OCI-LY7 (cell line): ENCODE measurements at regions not wholly inside any gene's neighbourhood (a gene's known extent, or its start where the extent isn't known, plus 50 kb on each side); places are given as distances from the start of the nearest gene placed in this dataset.

Experiments
- BruUV-seq: library from RNA; stranded (reverse); fragments of 400-500 nt; replicated peaks from 2 replicates; lab custom pipeline; 2021; lab: Mats Ljungman, UMichigan
- CTCF ChIA-PET: fragments of 300-600 bp; sonication (Branson Sonifier 250); formaldehyde crosslinking; loops from one replicate; lab custom pipeline; 2022; ENCODE audit warnings: antibody characterized with exemption; ENCODE audit not compliant: unreplicated experiment; lab: Charles Lee
- POLR2A ChIA-PET: fragments of 300-600 bp; sonication (Branson Sonifier 250); formaldehyde crosslinking; loops from one replicate; lab custom pipeline; 2022; ENCODE audit warnings: antibody characterized with exemption; lab: Charles Lee
- DNase-seq: peaks from one replicate; pipeline ENCODE4 v3.0.0-alpha.2; 2015; ENCODE audit warnings: low spot score
- H2AFZ ChIP-seq: fragments of 200-600 bp; sonication (generic), shearing (Covaris generic); 2 replicates; pipeline ENCODE4 v1.6.1; 2014; ENCODE audit warnings: mild to moderate bottlenecking, antibody characterized with exemption, low read length, moderate library complexity
- H3K27ac ChIP-seq: fragments of 200-600 bp; sonication (generic); 2 replicates; pipeline ENCODE4 v1.5.1; 2014; ENCODE audit warnings: mixed run types, low read depth, mild to moderate bottlenecking, moderate library complexity, low read length, inconsistent platforms; ENCODE audit not compliant: poor library complexity, severe bottlenecking
- H3K36me3 ChIP-seq: fragments of 200-600 bp; sonication (generic); 2 replicates; pipeline ENCODE4 v1.6.1; 2014; ENCODE audit warnings: mild to moderate bottlenecking, antibody characterized with exemption, low read length, moderate library complexity, mixed read lengths; ENCODE audit not compliant: insufficient read depth
- H3K4me1 ChIP-seq: fragments of 200-600 bp; sonication (generic); 2 replicates; pipeline ENCODE4 v1.5.1; 2014; ENCODE audit warnings: mild to moderate bottlenecking, low read length; ENCODE audit not compliant: insufficient read depth, poor library complexity, severe bottlenecking
- H3K4me2 ChIP-seq: fragments of 200-600 bp; sonication (generic); 2 replicates; pipeline ENCODE4 v1.6.1; 2014; ENCODE audit warnings: mild to moderate bottlenecking, low read length
- H3K4me3 ChIP-seq: fragments of 200-600 bp; sonication (generic); 2 replicates; pipeline ENCODE4 v1.5.1; 2014; ENCODE audit warnings: mild to moderate bottlenecking, low read depth, low read length; ENCODE audit not compliant: poor library complexity, severe bottlenecking
- H3K79me2 ChIP-seq: fragments of 200-600 bp; sonication (generic); 2 replicates; pipeline ENCODE4 v1.6.1; 2016; ENCODE audit warnings: low read depth, mild to moderate bottlenecking, low read length, moderate library complexity, mixed read lengths; ENCODE audit not compliant: insufficient read depth
- H3K9me2 ChIP-seq: fragments of 200-600 bp; sonication (generic); 2 replicates; pipeline ENCODE4 v1.6.1; 2016; ENCODE audit warnings: mild to moderate bottlenecking, low read length, mixed read lengths; ENCODE audit not compliant: insufficient read depth
- H3K9me3 ChIP-seq: fragments of 200-600 bp; sonication (generic); 2 replicates; pipeline ENCODE4 v1.6.1; 2014; ENCODE audit warnings: mild to moderate bottlenecking, mixed run types, low read length, mixed read lengths
- H4K20me1 ChIP-seq: fragments of 200-600 bp; sonication (generic); 2 replicates; pipeline ENCODE4 v1.6.1; 2014; ENCODE audit warnings: mild to moderate bottlenecking, antibody characterized with exemption, low read length, moderate library complexity, mixed read lengths; ENCODE audit not compliant: insufficient read depth
- CTCF ChIP-seq: fragments of 200-600 bp; sonication (generic); conservative IDR thresholded peaks from 2 replicates; pipeline ENCODE4 v1.5.1; 2014; ENCODE audit warnings: mild to moderate bottlenecking, antibody characterized with exemption, low read length, moderate library complexity, mixed read lengths
- EZH2phosphoT487 ChIP-seq: fragments of 200-600 bp; sonication (generic); IDR thresholded peaks from 2 replicates; pipeline ENCODE4 v1.6.1; 2018; ENCODE audit warnings: low read depth, borderline replicate concordance, mild to moderate bottlenecking, mixed run types, antibody characterized with exemption, low read length, moderate library complexity, mixed read lengths
- intact Hi-C: fragments of 100-400 bp; cut with micrococcal nuclease; formaldehyde crosslinking; loops from one replicate; pipeline ENCODE4 v1.10.0; 2022; ENCODE audit not compliant: unreplicated experiment

- no peaks in the 10 kb centered on the region for H3K36me3 ChIP-seq
- BruUV-seq: no TSS peak
Measured at GRCh38 chr14:42734041-42734440, 1127.4 kb downstream of the LRFN5 start.

GRCh38 chr14:42732005-42732404, 1125.3 kb downstream of the LRFN5 start:
- Histone ChIP-seq H3K79me2 (no peaks in the 10 kb centered on the region), H3K9me3 (no peaks in the 10 kb centered on the region), H4K20me1 (no peaks in the 10 kb centered on the region), H3K36me3 (no peaks in the 10 kb centered on the region), H3K4me2 (no peak overlapping the region), H3K9me2 (no peaks in the 10 kb centered on the region), H3K4me3 (no peak overlapping the region), H2AFZ (no peak overlapping the region), H3K27ac (no peak overlapping the region), H3K4me1 (no peaks in the 10 kb centered on the region)
- intact Hi-C loops: no loop called here
- ChIA-PET CTCF (no interaction called here), POLR2A (interaction anchor here (0.6 to 1.2 kb wide), 2 partner anchors 8 to 999 kb away, joined by 3 read pairs; no protein-coding TSS in a partner anchor)
- DNase-seq: no peak
- no peak for TF ChIP-seq EZH2phosphoT487
- no peak for TF ChIP-seq CTCF
- no TSS peak for BruUV-seq

More at GRCh38 chr14:42734041-42734440, 1127.4 kb downstream of the LRFN5 start:
- no peaks in the 10 kb centered on the region for H3K9me3 ChIP-seq
- no peak overlapping the region for H3K27ac ChIP-seq
- intact Hi-C loops: no loop called here
- H4K20me1 ChIP-seq: no peaks in the 10 kb centered on the region
- POLR2A ChIA-PET: interaction anchor here (0.7 kb wide), 1 partner anchor 33 kb away, joined by 3 read pairs; no protein-coding TSS in a partner anchor
- no peaks in the 10 kb centered on the region for H3K79me2 ChIP-seq
- H3K4me2 ChIP-seq: no peak overlapping the region
- H3K9me2 ChIP-seq: no peaks in the 10 kb centered on the region
- no peak for DNase-seq
- no peaks in the 10 kb centered on the region for H3K4me1 ChIP-seq
- H2AFZ ChIP-seq: no peak overlapping the region
- CTCF ChIA-PET: no interaction called here
- TF ChIP-seq CTCF (no peak), EZH2phosphoT487 (no peak)
- no peak overlapping the region for H3K4me3 ChIP-seq

- CTCF ChIA-PET: no interaction called here
- H3K27ac ChIP-seq: no peak overlapping the region
- H3K4me2 ChIP-seq: no peak overlapping the region
- H4K20me1 ChIP-seq: no peaks in the 10 kb centered on the region
- no peaks in the 10 kb centered on the region for H3K79me2 ChIP-seq
- no peaks in the 10 kb centered on the region for H3K9me2 ChIP-seq
- H3K4me1 ChIP-seq: no peaks in the 10 kb centered on the region
- no peak for DNase-seq
- no peak for TF ChIP-seq CTCF
- intact Hi-C loops: no loop called here
- no peak overlapping the region for H3K4me3 ChIP-seq
- no peak overlapping the region for H2AFZ ChIP-seq
- H3K36me3 ChIP-seq: no peaks in the 10 kb centered on the region
- POLR2A ChIA-PET: interaction anchor here (0.6 kb wide), 1 partner anchor 999 kb away, joined by 3 read pairs; no protein-coding TSS in a partner anchor
- no peaks in the 10 kb centered on the region for H3K9me3 ChIP-seq
- no TSS peak for BruUV-seq
Measured at GRCh38 chr14:42731480-42731879, 1124.8 kb downstream of the LRFN5 start.
